Upper lobe of right lung (tissue), 1 donor: ENCODE measurements at regions not wholly inside any gene's neighbourhood (a gene's known extent, or its start where the extent isn't known, plus 50 kb on each side); places are given as distances from the start of the nearest gene placed in this dataset.
"Not testable (repeated sequence)": the region's sequence is repeated elsewhere in the genome, so short reads cannot be mapped to it uniquely, and the experiment has no call there.

ENCODE experiments used
- ATAC-seq: fragments of 200-7000 bp; cut with Tn5 transposase; one replicate; pipeline ENCODE4 v1.9.1; 2020; ENCODE audit warnings: mild to moderate bottlenecking, moderate library complexity
- DNase-seq: peaks from one replicate; pipeline ENCODE4 v3.0.0-alpha.2; 2020
- H3K27ac ChIP-seq: fragments of 200-600 bp; one replicate; pipeline ENCODE4 v1.8.0; 2022
- H3K27me3 ChIP-seq: fragments of 200-600 bp; one replicate; pipeline ENCODE4 v1.8.0; 2022; ENCODE audit warnings: mild to moderate bottlenecking
- H3K36me3 ChIP-seq: fragments of 200-600 bp; one replicate; pipeline ENCODE4 v1.8.0; 2022
- H3K4me1 ChIP-seq: fragments of 200-600 bp; one replicate; pipeline ENCODE4 v1.8.0; 2022
- H3K4me3 ChIP-seq: fragments of 200-600 bp; one replicate; pipeline ENCODE4 v1.8.0; 2022; ENCODE audit warnings: mild to moderate bottlenecking
- H3K9me3 ChIP-seq: fragments of 200-600 bp; one replicate; pipeline ENCODE4 v1.8.0; 2022
- intact Hi-C: fragments of 100-400 bp; cut with DNase I; formaldehyde crosslinking; loops from one replicate; pipeline ENCODE4 v1.11.0; 2022
- TF ChIP-seq, protein P1 (sequence below): fragments of 200-600 bp; IDR thresholded peaks from one replicate; pipeline ENCODE4 v1.8.0; 2022; ENCODE audit warnings: antibody characterized with exemption
- donor health status: DM: no; HTN: yes; CAD: no; lungs with severe emphysema.

- ATAC-seq (no peak), DNase-seq (no peak)
- no peaks in the 10 kb centered on the region for H3K9me3 ChIP-seq
- TF ChIP-seq, protein P1, sequence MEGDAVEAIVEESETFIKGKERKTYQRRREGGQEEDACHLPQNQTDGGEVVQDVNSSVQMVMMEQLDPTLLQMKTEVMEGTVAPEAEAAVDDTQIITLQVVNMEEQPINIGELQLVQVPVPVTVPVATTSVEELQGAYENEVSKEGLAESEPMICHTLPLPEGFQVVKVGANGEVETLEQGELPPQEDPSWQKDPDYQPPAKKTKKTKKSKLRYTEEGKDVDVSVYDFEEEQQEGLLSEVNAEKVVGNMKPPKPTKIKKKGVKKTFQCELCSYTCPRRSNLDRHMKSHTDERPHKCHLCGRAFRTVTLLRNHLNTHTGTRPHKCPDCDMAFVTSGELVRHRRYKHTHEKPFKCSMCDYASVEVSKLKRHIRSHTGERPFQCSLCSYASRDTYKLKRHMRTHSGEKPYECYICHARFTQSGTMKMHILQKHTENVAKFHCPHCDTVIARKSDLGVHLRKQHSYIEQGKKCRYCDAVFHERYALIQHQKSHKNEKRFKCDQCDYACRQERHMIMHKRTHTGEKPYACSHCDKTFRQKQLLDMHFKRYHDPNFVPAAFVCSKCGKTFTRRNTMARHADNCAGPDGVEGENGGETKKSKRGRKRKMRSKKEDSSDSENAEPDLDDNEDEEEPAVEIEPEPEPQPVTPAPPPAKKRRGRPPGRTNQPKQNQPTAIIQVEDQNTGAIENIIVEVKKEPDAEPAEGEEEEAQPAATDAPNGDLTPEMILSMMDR: no peak
- no peaks in the 10 kb centered on the region for H3K27me3 ChIP-seq
- no peak overlapping the region for H3K4me3 ChIP-seq
- H3K4me1 ChIP-seq: no peaks in the 10 kb centered on the region
- intact Hi-C loops: no loop called here
- no peak overlapping the region for H3K27ac ChIP-seq
- no peaks in the 10 kb centered on the region for H3K36me3 ChIP-seq
These were observed 103.0 kb upstream of the NTF3 start for GRCh38 chr12:5328669-5329517.

DNA sequence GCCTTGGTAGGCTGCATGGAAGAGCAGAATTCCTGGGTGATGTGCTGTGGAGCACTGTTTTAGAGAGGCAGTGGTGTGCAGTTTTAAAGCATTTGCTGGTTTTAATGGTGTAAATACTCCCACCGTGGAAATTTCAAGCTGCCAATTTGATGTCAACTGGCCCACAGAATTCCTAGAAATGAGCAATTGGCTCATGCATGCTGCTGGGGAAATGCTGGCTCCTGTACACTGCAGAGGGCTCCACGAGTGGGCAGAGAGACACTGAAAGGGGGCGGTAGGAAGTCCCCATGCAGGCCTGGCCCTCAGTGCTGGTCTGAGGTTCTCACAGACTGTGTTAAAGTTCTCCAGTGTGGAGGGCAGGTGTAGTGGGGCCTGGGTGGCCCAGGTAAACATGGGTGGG lies 99.4 kb upstream of the NTF3 start:
- TF ChIP-seq, protein P1: no peak
- H3K27me3 ChIP-seq: no peaks in the 10 kb centered on the region
- no peaks in the 10 kb centered on the region for H3K36me3 ChIP-seq
- no peaks in the 10 kb centered on the region for H3K4me1 ChIP-seq
- no peak for DNase-seq
- intact Hi-C loops: no loop called here
- no peak overlapping the region for H3K4me3 ChIP-seq
- no peaks in the 10 kb centered on the region for H3K9me3 ChIP-seq
- H3K27ac ChIP-seq: no peak overlapping the region
- ATAC-seq: peak; percentile 43

- H3K9me3 ChIP-seq: no peaks in the 10 kb centered on the region
- DNase-seq (no peak), ATAC-seq (no peak)
- TF ChIP-seq, protein P1: no peak
- H3K27ac ChIP-seq: no peak overlapping the region
- no peak overlapping the region for H3K4me3 ChIP-seq
- no peaks in the 10 kb centered on the region for H3K36me3 ChIP-seq
- intact Hi-C loops: no loop called here
- no peaks in the 10 kb centered on the region for H3K27me3 ChIP-seq
- H3K4me1 ChIP-seq: no peaks in the 10 kb centered on the region
These were observed 98.8 kb upstream of the NTF3 start for GRCh38 chr12:5333096-5333495.

DNA sequence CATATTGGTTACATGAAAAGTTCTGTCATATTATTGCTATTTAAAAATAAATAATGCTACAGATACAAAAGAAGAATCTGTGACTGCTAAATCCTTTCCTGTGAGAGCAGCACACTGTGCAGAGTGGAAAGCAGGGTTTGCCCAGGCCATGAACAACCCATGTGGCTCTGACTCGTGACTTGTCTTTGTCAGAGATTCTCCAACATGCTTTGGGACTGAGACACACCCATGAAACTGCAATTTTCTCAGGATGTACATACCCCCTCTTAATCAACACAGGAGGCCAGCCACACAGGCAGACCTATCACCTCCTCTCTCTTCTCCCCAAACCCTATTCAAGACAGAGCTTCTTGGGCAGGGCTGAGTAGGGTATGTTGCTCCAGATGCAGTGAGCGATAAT lies 96.8 kb upstream of the NTF3 start:
- Histone ChIP-seq H3K27me3 (no peaks in the 10 kb centered on the region), H3K36me3 (no peaks in the 10 kb centered on the region), H3K4me1 (no peaks in the 10 kb centered on the region), H3K27ac (no peak overlapping the region), H3K9me3 (no peaks in the 10 kb centered on the region), H3K4me3 (no peak overlapping the region)
- no peak for DNase-seq
- TF ChIP-seq, protein P1: no peak
- no peak for ATAC-seq
- intact Hi-C loops: no loop called here

DNA sequence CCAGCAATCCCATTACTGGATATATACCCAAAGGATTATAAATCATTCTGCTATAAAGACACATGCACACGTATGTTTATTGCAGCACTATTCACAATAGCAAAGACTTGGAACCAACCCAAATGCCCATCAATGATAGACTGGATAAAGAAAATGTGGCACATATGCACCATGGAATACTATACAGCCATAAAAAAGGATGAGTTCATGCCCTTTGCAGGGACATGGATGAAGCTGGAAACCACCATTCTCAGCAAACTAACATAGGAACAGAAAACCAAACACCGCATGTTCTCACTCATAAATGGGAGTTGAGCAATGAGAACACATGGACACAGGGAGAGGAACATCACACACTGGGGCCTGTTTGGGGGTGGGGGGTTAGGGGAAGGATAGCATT lies 90.8 kb upstream of the NTF3 start:
- H3K27me3 ChIP-seq, H3K4me1 ChIP-seq, H3K27ac ChIP-seq, intact Hi-C loops, ATAC-seq, H3K9me3 ChIP-seq, DNase-seq, H3K36me3 ChIP-seq, H3K4me3 ChIP-seq: not testable (repeated sequence)

GRCh38 chr12:5343711-5344110 lies 88.2 kb upstream of the NTF3 start:
- Histone ChIP-seq H3K27me3 (no peaks in the 10 kb centered on the region), H3K36me3 (no peaks in the 10 kb centered on the region), H3K4me1 (no peaks in the 10 kb centered on the region), H3K4me3 (no peak overlapping the region), H3K9me3 (no peaks in the 10 kb centered on the region), H3K27ac (no peak overlapping the region)
- ATAC-seq (no peak), DNase-seq (no peak)
- intact Hi-C loops: no loop called here
- TF ChIP-seq, protein P1: no peak
